ENCODE measurements at regions not wholly inside any gene's neighbourhood (a gene's known extent, or its start where the extent isn't known, plus 50 kb on each side); places are given as distances from the start of the nearest gene placed in this dataset.

GRCh38 chr15:59885832-59886231 lies 118.3 kb upstream of the FOXB1 start:
- DNase-seq (ENCODE audit: low spot score) = no peak
- ATAC-seq (ENCODE audit: low FRiP score) = no peak
- TF ChIP-seq, protein P1, sequence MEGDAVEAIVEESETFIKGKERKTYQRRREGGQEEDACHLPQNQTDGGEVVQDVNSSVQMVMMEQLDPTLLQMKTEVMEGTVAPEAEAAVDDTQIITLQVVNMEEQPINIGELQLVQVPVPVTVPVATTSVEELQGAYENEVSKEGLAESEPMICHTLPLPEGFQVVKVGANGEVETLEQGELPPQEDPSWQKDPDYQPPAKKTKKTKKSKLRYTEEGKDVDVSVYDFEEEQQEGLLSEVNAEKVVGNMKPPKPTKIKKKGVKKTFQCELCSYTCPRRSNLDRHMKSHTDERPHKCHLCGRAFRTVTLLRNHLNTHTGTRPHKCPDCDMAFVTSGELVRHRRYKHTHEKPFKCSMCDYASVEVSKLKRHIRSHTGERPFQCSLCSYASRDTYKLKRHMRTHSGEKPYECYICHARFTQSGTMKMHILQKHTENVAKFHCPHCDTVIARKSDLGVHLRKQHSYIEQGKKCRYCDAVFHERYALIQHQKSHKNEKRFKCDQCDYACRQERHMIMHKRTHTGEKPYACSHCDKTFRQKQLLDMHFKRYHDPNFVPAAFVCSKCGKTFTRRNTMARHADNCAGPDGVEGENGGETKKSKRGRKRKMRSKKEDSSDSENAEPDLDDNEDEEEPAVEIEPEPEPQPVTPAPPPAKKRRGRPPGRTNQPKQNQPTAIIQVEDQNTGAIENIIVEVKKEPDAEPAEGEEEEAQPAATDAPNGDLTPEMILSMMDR (IDR thresholded peaks at IDR 0.05) = no peak

DNA sequence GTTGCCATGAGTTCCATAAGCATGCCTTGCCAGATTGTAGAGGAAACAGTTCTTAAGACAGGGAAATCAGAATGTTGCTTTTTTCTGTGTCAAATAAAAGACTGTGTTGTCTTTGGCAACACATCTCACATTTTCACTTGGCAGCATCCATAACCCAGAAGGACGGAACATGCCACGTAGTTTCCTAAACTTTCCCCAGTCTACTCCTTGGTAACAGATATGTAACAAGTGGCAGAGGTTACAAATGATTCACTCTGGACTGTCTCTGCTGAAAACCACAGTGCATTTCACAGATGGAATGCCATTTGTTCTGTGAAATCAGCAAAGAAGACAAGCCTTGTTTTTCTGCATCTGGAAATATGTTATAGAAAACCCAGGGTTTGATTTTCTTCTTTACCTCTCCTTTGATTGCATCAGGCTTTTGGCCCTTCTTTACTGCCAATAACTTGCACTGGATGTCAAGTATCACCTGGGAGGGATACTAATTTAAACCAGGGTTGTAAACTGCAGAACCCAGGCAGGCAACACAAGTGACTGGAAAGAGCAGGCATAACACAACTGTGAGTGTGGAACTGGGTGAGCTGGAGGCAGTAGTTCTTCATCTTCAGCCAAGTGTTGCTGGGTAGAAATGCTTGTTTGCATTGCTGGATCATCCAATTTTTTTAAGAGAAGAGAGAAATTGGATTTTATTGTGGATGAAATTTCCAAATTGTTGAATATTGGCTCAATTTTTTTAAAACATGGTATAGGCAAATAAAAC lies 124.4 kb upstream of the FOXB1 start:
- no peak for ATAC-seq (ENCODE audit: low FRiP score)
- DNase-seq (ENCODE audit: low spot score) = no peak
- TF ChIP-seq, protein P1 (IDR thresholded peaks at IDR 0.05) = no peak

DNA sequence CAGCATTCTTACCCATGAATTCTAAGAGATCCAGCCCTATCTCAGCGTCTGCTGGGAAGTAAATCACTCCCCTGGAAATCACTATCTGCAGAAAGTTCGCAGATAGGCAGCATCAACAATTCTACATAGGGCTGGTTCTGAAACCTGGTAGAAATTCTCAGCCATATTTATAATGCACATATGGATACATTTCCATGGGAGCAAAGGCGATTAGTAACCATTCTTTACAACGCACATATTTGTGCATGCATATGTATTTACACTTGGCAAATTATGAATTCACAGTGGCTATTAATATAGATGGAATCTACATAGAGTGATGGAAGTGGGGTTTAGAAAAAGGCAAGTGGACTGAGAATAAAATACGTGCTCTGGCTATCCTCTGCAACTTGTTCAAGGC lies 128.0 kb upstream of the FOXB1 start:
- DNase-seq (ENCODE audit: low spot score) (no peak), ATAC-seq (ENCODE audit: low FRiP score) (no peak)
- TF ChIP-seq, protein P1 (IDR thresholded peaks at IDR 0.05) = no peak

GRCh38 chr15:59873644-59874272 lies 130.4 kb upstream of the FOXB1 start:
- no peak for DNase-seq (ENCODE audit: low spot score)
- no peak for ATAC-seq (ENCODE audit: low FRiP score)
- TF ChIP-seq, protein P1 (IDR thresholded peaks at IDR 0.05) = no peak

GRCh38 chr15:59867086-59867855 lies 136.8 kb upstream of the FOXB1 start:
- TF ChIP-seq, protein P1 (IDR thresholded peaks at IDR 0.05) = no peak
- no peak for ATAC-seq (ENCODE audit: low FRiP score)

GRCh38 chr15:59866642-59867041 lies 137.5 kb upstream of the FOXB1 start:
- TF ChIP-seq, protein P1 (IDR thresholded peaks at IDR 0.05) = no peak
- no peak for DNase-seq (ENCODE audit: low spot score)
- ATAC-seq (ENCODE audit: low FRiP score) = no peak

More at GRCh38 chr15:59867086-59867855, 136.8 kb upstream of the FOXB1 start:
- DNase-seq (ENCODE audit: low spot score) = no peak
